Osteocyte (in vitro differentiated cells): ENCODE measurements at regions not wholly inside any gene's neighbourhood (a gene's known extent, or its start where the extent isn't known, plus 50 kb on each side); places are given as distances from the start of the nearest gene placed in this dataset.

Source experiments
- DNase-seq: peaks from one replicate; pipeline ENCODE4 v3.0.0; 2021; ENCODE audit warnings: mixed read lengths; ENCODE audit not compliant: unreplicated experiment; ENCODE audit errors: extremely low spot score
- H3K27ac Mint-ChIP-seq: one replicate; pipeline ENCODE4 v1.8.0; 2021; ENCODE audit warnings: mild to moderate bottlenecking, mixed read lengths; ENCODE audit not compliant: unreplicated experiment
- H3K27me3 Mint-ChIP-seq: one replicate; pipeline ENCODE4 v1.8.0; 2021; ENCODE audit warnings: mixed read lengths; ENCODE audit not compliant: unreplicated experiment
- H3K36me3 Mint-ChIP-seq: one replicate; pipeline ENCODE4 v1.8.0; 2021; ENCODE audit warnings: mixed read lengths; ENCODE audit not compliant: unreplicated experiment
- H3K4me1 Mint-ChIP-seq: one replicate; pipeline ENCODE4 v1.8.0; 2021; ENCODE audit warnings: mixed read lengths; ENCODE audit not compliant: unreplicated experiment
- H3K4me3 Mint-ChIP-seq: one replicate; pipeline ENCODE4 v1.8.0; 2021; ENCODE audit warnings: mild to moderate bottlenecking, moderate library complexity, mixed read lengths; ENCODE audit not compliant: unreplicated experiment
- H3K9me3 Mint-ChIP-seq: one replicate; pipeline ENCODE4 v1.8.0; 2021; ENCODE audit warnings: mixed read lengths; ENCODE audit not compliant: unreplicated experiment
- CTCF ChIP-seq: fragments of 200-600 bp; sonication (generic); IDR thresholded peaks from 2 replicates; pipeline ENCODE4 v1.5.0; 2021; ENCODE audit warnings: antibody characterized with exemption, mild to moderate bottlenecking, moderate library complexity

- peaks cover 22% of the 10 kb centered on the region for H3K27me3 Mint-ChIP-seq
- H3K4me1 Mint-ChIP-seq, result no peaks in the 10 kb centered on the region
- no peak for DNase-seq
- no peak overlapping the region for H3K27ac Mint-ChIP-seq
- H3K9me3 Mint-ChIP-seq, result peaks cover 5% of the 10 kb centered on the region
- H3K4me3 Mint-ChIP-seq, result no peak overlapping the region
- H3K36me3 Mint-ChIP-seq, result no peaks in the 10 kb centered on the region
- TF ChIP-seq CTCF, result no peak
These were observed 88.4 kb upstream of the RTL6 start for GRCh38 chr22:44586351-44586990.

- no peak overlapping the region for H3K4me3 Mint-ChIP-seq
- no peak for TF ChIP-seq CTCF
- no peak for DNase-seq
- H3K27me3 Mint-ChIP-seq, result peaks cover 23% of the 10 kb centered on the region
- no peaks in the 10 kb centered on the region for H3K4me1 Mint-ChIP-seq
- H3K27ac Mint-ChIP-seq, result no peak overlapping the region
- H3K36me3 Mint-ChIP-seq, result no peaks in the 10 kb centered on the region
- H3K9me3 Mint-ChIP-seq, result peaks cover 5% of the 10 kb centered on the region
These were observed 87.7 kb upstream of the RTL6 start for GRCh38 chr22:44585559-44586350.

GRCh38 chr22:44584256-44584902 is 86.3 kb upstream of the RTL6 start:
- TF ChIP-seq CTCF, result no peak
- H3K4me3 Mint-ChIP-seq, result no peak overlapping the region
- peaks cover 30% of the 10 kb centered on the region for H3K27me3 Mint-ChIP-seq
- H3K27ac Mint-ChIP-seq, result no peak overlapping the region
- DNase-seq, result no peak
- H3K4me1 Mint-ChIP-seq, result no peaks in the 10 kb centered on the region
- peaks cover 3% of the 10 kb centered on the region for H3K9me3 Mint-ChIP-seq
- no peaks in the 10 kb centered on the region for H3K36me3 Mint-ChIP-seq

- Mint-ChIP-seq H3K27ac (no peak overlapping the region), H3K4me1 (no peaks in the 10 kb centered on the region), H3K27me3 (peaks cover 29% of the 10 kb centered on the region)
These were observed 85.8 kb upstream of the RTL6 start for GRCh38 chr22:44583854-44584253.

More at GRCh38 chr22:44583854-44584253, 85.8 kb upstream of the RTL6 start:
- no peaks in the 10 kb centered on the region for H3K9me3 Mint-ChIP-seq
- no peaks in the 10 kb centered on the region for H3K36me3 Mint-ChIP-seq
- no peak for DNase-seq
- no peak for TF ChIP-seq CTCF
- no peak overlapping the region for H3K4me3 Mint-ChIP-seq
